SKM-1 treated with dmso at 0.1 percent for 144 hours (cell line): ENCODE measurements at regions not wholly inside any gene's neighbourhood (a gene's known extent, or its start where the extent isn't known, plus 50 kb on each side); places are given as distances from the start of the nearest gene placed in this dataset.
A peak's percentile ranks its signal among the peaks of the same experiment; 100 is the strongest.
"Not testable (repeated sequence)": the region's sequence is repeated elsewhere in the genome, so short reads cannot be mapped to it uniquely, and the experiment has no call there.

Source experiments
- DNase-seq: peaks from one replicate; lab custom pipeline; 2025; ENCODE audit not compliant: unreplicated experiment; lab: John Stamatoyannopoulos, UW

GRCh38 chr5:75848077-75848476, 130.8 kb upstream of the POC5 start:
- no peak for DNase-seq

- DNase-seq: peak; percentile 83
These were observed 130.4 kb upstream of the POC5 start for GRCh38 chr5:75847561-75848021.

GRCh38 chr5:75844301-75844700, 127.1 kb upstream of the POC5 start:
- DNase-seq: no peak

- DNase-seq: no peak
These were observed 126.1 kb upstream of the POC5 start for GRCh38 chr5:75843319-75843718.

- no peak for DNase-seq
These were observed 122.3 kb upstream of the POC5 start for GRCh38 chr5:75839547-75839946.

- DNase-seq: no peak
These were observed 120.1 kb upstream of the POC5 start for GRCh38 chr5:75837258-75837841.

- no peak for DNase-seq
These were observed 114.3 kb upstream of the POC5 start for GRCh38 chr5:75831561-75831960.

- DNase-seq: no peak
These were observed 110.8 kb upstream of the POC5 start for GRCh38 chr5:75828029-75828428.

- no peak for DNase-seq
These were observed 107.1 kb upstream of the POC5 start for GRCh38 chr5:75824323-75824722.

- DNase-seq: no peak
These were observed 106.6 kb upstream of the POC5 start for GRCh38 chr5:75823811-75824210.

GRCh38 chr5:75818661-75819060, 101.4 kb upstream of the POC5 start:
- no peak for DNase-seq

- DNase-seq: not testable (repeated sequence)
These were observed 82.5 kb upstream of the POC5 start for GRCh38 chr5:75799695-75800094.

GRCh38 chr5:75769338-75769737, 52.1 kb upstream of the POC5 start:
- not testable (repeated sequence) for DNase-seq
